ENCODE measurements at regions not wholly inside any gene's neighbourhood (a gene's known extent, or its start where the extent isn't known, plus 50 kb on each side); places are given as distances from the start of the nearest gene placed in this dataset.
"Not testable (repeated sequence)": the region's sequence is repeated elsewhere in the genome, so short reads cannot be mapped to it uniquely, and the experiment has no call there.

GRCh38 chrX:120739300-120739699, 109.4 kb upstream of the C1GALT1C1 start:
- ChIA-PET POLR2A (ENCODE audit: low non-redundant PET) (no interaction called here), CTCF (no interaction called here)
- no peak overlapping the region for H3K27ac ChIP-seq
- no peak for DNase-seq (ENCODE audit: low spot score)
- no peak for TF ChIP-seq CTCF (conservative IDR thresholded peaks at IDR 0.05; ENCODE audit: low read depth)

GRCh38 chrX:120736989-120737388, 107.1 kb upstream of the C1GALT1C1 start:
- DNase-seq (ENCODE audit: low spot score): peak; percentile 19
- H3K27ac ChIP-seq: no peak overlapping the region
- TF ChIP-seq CTCF (conservative IDR thresholded peaks at IDR 0.05; ENCODE audit: low read depth): no peak
- POLR2A ChIA-PET (ENCODE audit: low non-redundant PET): no interaction called here
- CTCF ChIA-PET: no interaction called here

- TF ChIP-seq CTCF (conservative IDR thresholded peaks at IDR 0.05; ENCODE audit: low read depth): no peak
- no peak overlapping the region for H3K27ac ChIP-seq
- no peak for DNase-seq (ENCODE audit: low spot score)
- ChIA-PET POLR2A (ENCODE audit: low non-redundant PET) (no interaction called here), CTCF (no interaction called here)
Observed at GRCh38 chrX:120735966-120736365, 106.1 kb upstream of the C1GALT1C1 start.

- POLR2A ChIA-PET (ENCODE audit: low non-redundant PET): no interaction called here
- H3K27ac ChIP-seq: no peak overlapping the region
- no peak for TF ChIP-seq CTCF (conservative IDR thresholded peaks at IDR 0.05; ENCODE audit: low read depth)
- no peak for DNase-seq (ENCODE audit: low spot score)
- CTCF ChIA-PET: no interaction called here
Observed at GRCh38 chrX:120732879-120733278, 103.0 kb upstream of the C1GALT1C1 start.

GRCh38 chrX:120732461-120732860, 102.6 kb upstream of the C1GALT1C1 start:
- no peak for DNase-seq (ENCODE audit: low spot score)
- TF ChIP-seq CTCF (conservative IDR thresholded peaks at IDR 0.05; ENCODE audit: low read depth): no peak
- H3K27ac ChIP-seq: no peak overlapping the region
- ChIA-PET POLR2A (ENCODE audit: low non-redundant PET) (no interaction called here), CTCF (no interaction called here)

GRCh38 chrX:120731386-120731785, 101.5 kb upstream of the C1GALT1C1 start:
- H3K27ac ChIP-seq: no peak overlapping the region
- DNase-seq (ENCODE audit: low spot score): no peak
- ChIA-PET CTCF (no interaction called here), POLR2A (ENCODE audit: low non-redundant PET) (no interaction called here)
- no peak for TF ChIP-seq CTCF (conservative IDR thresholded peaks at IDR 0.05; ENCODE audit: low read depth)

GRCh38 chrX:120729506-120730255, 99.8 kb upstream of the C1GALT1C1 start:
- CTCF ChIA-PET; DNase-seq (ENCODE audit: low spot score); H3K27ac ChIP-seq; POLR2A ChIA-PET (ENCODE audit: low non-redundant PET): not testable (repeated sequence)
